ENCODE measurements at regions not wholly inside any gene's neighbourhood (a gene's known extent, or its start where the extent isn't known, plus 50 kb on each side); places are given as distances from the start of the nearest gene placed in this dataset.
"Not testable (repeated sequence)": the region's sequence is repeated elsewhere in the genome, so short reads cannot be mapped to it uniquely, and the experiment has no call there.

- TF ChIP-seq, protein P1, sequence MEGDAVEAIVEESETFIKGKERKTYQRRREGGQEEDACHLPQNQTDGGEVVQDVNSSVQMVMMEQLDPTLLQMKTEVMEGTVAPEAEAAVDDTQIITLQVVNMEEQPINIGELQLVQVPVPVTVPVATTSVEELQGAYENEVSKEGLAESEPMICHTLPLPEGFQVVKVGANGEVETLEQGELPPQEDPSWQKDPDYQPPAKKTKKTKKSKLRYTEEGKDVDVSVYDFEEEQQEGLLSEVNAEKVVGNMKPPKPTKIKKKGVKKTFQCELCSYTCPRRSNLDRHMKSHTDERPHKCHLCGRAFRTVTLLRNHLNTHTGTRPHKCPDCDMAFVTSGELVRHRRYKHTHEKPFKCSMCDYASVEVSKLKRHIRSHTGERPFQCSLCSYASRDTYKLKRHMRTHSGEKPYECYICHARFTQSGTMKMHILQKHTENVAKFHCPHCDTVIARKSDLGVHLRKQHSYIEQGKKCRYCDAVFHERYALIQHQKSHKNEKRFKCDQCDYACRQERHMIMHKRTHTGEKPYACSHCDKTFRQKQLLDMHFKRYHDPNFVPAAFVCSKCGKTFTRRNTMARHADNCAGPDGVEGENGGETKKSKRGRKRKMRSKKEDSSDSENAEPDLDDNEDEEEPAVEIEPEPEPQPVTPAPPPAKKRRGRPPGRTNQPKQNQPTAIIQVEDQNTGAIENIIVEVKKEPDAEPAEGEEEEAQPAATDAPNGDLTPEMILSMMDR (IDR thresholded peaks at IDR 0.05; ENCODE audit: insufficient read depth, low read depth, low read length) = no peak
- DNase-seq (ENCODE audit: low read depth) = no peak
- H3K4me3 ChIP-seq (ENCODE audit: low read depth, low read length) = no peak overlapping the region
These were observed 335.6 kb downstream of the TUSC7 start for GRCh38 chr3:117045143-117045542.

DNA sequence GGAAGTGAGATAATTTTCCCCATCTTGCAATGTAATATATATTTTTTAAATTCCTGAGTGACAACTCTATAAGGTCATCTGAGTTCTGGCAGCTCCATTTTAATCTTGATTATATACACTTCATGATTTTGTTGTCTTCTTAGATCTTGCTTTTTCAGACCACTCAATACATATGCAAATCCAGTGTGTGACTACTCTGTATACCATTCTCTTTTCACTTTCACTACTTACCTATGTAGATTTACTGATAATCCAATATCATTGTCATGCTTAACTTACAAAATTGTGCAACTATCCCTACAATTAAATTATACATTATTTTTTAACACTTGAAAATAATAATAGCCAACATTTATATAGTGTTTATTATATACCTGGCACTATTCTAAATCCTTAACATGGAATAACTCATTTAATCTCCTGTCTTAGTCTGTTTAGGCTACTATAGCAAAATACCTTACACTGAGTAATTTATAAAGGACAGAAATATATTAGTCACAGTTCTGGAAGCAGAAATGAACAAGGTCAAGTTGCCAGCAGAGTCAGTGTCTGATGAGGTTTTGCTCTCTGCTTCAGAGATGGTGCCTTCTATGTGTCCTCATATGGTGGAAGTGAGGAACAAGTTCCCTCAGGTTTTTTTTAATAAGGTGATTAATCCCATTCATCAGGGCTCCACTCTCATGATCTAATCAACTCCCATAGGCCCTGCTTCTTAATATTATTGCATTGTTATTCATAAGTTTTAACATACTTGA lies 338.5 kb downstream of the TUSC7 start:
- no peak overlapping the region for H3K4me3 ChIP-seq (ENCODE audit: low read depth, low read length)
- TF ChIP-seq, protein P1 (IDR thresholded peaks at IDR 0.05; ENCODE audit: insufficient read depth, low read depth, low read length) = no peak
- no peak for DNase-seq (ENCODE audit: low read depth)

DNA sequence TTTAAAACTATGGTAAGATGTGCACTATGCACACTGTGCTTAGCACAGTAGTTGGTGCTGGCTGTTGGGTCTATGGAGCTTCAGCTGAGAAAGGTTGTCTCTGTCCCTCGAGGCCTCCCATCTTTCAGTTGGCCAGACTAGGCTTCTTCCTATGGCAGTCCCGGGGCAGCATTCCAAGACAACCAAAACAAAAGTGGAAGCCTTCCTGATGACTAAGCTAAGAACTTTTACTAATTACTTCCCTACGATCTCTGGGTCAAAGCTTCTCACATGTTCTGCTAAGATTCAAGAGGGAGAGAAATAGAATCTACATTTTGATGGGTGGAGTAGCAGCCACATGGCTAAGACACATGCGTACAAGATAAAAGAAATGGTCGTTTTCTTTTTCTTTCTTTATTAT lies 342.8 kb downstream of the TUSC7 start:
- peak; percentile 64 for DNase-seq (ENCODE audit: low read depth)
- no peak overlapping the region for H3K4me3 ChIP-seq (ENCODE audit: low read depth, low read length)
- TF ChIP-seq, protein P1 (IDR thresholded peaks at IDR 0.05; ENCODE audit: insufficient read depth, low read depth, low read length) = no peak

GRCh38 chr3:117054556-117054955 lies 345.0 kb downstream of the TUSC7 start:
- no peak for DNase-seq (ENCODE audit: low read depth)
- H3K4me3 ChIP-seq (ENCODE audit: low read depth, low read length) = no peak overlapping the region
- TF ChIP-seq, protein P1 (IDR thresholded peaks at IDR 0.05; ENCODE audit: insufficient read depth, low read depth, low read length) = no peak

DNA sequence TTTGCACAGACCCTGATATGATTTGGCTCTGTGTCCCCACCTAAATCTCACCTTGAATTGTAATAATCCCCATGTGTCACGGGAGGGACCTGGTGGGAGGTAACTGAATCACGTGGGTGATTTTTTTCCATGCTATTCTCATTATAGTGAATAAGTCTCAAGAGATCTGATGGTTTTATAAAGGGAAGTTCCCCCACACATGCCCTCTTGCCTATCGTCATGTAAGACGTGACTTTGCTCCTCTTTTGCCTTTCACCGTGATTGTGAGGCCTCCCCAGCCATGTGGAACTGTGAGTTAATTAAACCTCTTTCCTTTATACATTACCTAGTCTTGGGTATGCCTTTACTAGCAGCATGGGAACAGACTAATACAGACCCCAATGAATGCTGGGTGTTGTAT lies 347.4 kb downstream of the TUSC7 start:
- not testable (repeated sequence) for H3K4me3 ChIP-seq (ENCODE audit: low read depth, low read length); DNase-seq (ENCODE audit: low read depth)

DNA sequence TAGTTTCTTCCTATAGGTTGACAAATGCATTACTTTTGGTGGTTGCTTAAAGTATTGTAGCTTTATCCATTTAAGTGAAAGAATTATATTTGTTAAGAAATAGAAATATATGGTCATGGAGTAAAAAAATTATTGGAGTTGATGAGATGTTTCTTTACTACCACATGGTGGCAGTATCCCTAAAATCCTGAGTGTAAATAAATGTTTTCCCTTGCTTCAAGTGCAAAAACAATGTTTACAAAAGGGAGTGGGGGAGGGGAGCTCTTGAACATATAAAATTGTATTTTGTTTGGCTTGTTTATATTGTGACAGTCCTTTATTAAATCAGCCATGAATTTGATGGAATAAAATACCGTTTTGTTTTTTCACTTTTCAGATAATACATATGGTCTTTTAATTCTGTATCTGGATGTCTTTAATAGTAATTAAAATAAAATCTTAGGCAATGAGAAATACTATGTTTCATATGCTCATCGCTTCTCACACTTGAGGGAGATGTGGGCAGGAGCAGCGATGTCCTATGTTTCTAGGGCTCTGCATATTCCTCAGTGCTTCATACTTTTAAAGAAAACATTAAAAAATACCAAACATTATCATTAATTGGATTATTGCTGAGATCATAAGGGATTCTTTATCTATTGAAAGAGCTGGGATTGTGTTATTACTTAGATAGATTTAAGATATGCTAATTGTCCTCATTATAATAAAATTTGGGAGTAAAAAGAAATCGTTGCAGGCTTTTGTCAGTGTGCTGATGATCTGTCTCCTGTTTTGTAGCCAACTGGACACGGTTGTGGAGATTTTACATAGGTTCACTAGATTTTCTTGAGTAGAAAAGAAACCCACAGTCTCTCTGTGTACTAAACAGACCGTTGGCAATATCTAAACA lies 349.7 kb downstream of the TUSC7 start:
- H3K4me3 ChIP-seq (ENCODE audit: low read depth, low read length) = no peak overlapping the region
- DNase-seq (ENCODE audit: low read depth) = peak; percentile 48
- TF ChIP-seq, protein P1 (IDR thresholded peaks at IDR 0.05; ENCODE audit: insufficient read depth, low read depth, low read length) = peak; percentile 40

DNA sequence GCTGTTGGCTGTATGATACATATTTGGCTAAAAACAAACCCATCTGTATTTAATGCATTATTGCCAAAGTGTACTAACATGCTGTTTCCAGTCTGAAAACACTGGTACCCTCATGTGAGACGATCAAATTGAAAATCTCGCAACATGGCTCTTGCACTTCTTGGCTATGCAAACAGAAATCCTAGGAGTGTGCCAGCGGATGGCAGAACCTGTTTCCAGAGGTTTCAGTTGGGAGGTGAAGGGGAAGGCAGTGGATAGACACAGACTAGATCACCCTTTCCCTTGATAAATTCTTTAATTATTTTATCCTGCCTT lies 350.3 kb downstream of the TUSC7 start:
- H3K4me3 ChIP-seq (ENCODE audit: low read depth, low read length) = no peak overlapping the region
- DNase-seq (ENCODE audit: low read depth) = no peak
- TF ChIP-seq, protein P1 (IDR thresholded peaks at IDR 0.05; ENCODE audit: insufficient read depth, low read depth, low read length) = no peak
